ENCODE measurements at regions not wholly inside any gene's neighbourhood (a gene's known extent, or its start where the extent isn't known, plus 50 kb on each side); places are given as distances from the start of the nearest gene placed in this dataset.

DNA sequence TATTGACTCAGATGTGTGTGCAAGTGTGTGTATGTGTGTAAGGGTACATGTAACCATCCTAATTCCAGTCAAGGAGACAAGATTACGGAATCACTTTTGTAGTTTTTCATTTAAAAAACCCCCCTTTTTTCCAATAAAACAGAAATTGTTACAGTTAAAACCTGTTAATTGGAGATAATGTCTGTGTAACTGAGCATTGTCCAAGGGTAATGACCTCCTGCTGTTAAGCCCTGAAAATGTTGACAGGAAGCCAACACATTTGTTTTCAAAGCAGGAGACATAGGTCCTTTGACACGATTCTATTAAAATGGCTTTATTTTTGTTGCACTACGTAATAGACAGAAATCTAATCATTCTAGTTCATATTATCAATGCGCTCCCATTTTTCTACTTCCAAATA, 457.3 kb upstream of the ARRDC3 start:
- ChIA-PET POLR2A (interaction anchor here (0.6 kb wide), 1 partner anchor 1736 kb away, joined by 3 read pairs; no protein-coding TSS in a partner anchor), CTCF (no interaction called here)
- TF ChIP-seq, protein P1, sequence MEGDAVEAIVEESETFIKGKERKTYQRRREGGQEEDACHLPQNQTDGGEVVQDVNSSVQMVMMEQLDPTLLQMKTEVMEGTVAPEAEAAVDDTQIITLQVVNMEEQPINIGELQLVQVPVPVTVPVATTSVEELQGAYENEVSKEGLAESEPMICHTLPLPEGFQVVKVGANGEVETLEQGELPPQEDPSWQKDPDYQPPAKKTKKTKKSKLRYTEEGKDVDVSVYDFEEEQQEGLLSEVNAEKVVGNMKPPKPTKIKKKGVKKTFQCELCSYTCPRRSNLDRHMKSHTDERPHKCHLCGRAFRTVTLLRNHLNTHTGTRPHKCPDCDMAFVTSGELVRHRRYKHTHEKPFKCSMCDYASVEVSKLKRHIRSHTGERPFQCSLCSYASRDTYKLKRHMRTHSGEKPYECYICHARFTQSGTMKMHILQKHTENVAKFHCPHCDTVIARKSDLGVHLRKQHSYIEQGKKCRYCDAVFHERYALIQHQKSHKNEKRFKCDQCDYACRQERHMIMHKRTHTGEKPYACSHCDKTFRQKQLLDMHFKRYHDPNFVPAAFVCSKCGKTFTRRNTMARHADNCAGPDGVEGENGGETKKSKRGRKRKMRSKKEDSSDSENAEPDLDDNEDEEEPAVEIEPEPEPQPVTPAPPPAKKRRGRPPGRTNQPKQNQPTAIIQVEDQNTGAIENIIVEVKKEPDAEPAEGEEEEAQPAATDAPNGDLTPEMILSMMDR (IDR thresholded peaks at IDR 0.05; ENCODE audit: insufficient read depth, low read depth, low read length) = no peak
- Histone ChIP-seq H3K27me3 (ENCODE audit: control insufficient read depth, insufficient read depth, low read length) (no peaks in the 10 kb centered on the region), H3K4me3 (ENCODE audit: low read depth, low read length) (no peak overlapping the region), H3K36me3 (ENCODE audit: control insufficient read depth, insufficient read depth, low read length) (no peaks in the 10 kb centered on the region)
- DNase-seq (ENCODE audit: low read depth) = no peak

DNA sequence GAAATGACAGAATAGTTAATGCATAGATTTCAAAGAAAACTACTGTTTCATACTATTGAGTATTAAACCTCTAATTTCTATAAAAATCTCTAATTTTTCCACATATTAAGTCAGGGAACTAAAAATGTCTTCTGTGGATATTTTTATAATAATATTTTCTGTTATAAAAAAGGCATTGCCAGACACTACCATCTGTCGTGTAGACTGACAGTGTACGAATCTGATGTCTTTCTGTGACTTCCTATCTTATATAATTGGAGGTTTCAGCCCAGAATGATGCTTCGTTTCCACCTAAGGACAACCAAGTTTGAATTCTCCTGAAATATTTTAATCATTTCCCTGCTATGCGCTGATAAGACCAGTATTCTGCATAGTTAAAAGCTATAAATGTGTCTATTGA, 456.6 kb upstream of the ARRDC3 start:
- TF ChIP-seq, protein P1 (IDR thresholded peaks at IDR 0.05; ENCODE audit: insufficient read depth, low read depth, low read length) = no peak
- no peaks in the 10 kb centered on the region for H3K27me3 ChIP-seq (ENCODE audit: control insufficient read depth, insufficient read depth, low read length)
- no peaks in the 10 kb centered on the region for H3K36me3 ChIP-seq (ENCODE audit: control insufficient read depth, insufficient read depth, low read length)
- ChIA-PET CTCF (no interaction called here), POLR2A (interaction anchor here (0.6 kb wide), 1 partner anchor 1736 kb away, joined by 3 read pairs; no protein-coding TSS in a partner anchor)
- H3K4me3 ChIP-seq (ENCODE audit: low read depth, low read length) = no peak overlapping the region
- DNase-seq (ENCODE audit: low read depth) = no peak

DNA sequence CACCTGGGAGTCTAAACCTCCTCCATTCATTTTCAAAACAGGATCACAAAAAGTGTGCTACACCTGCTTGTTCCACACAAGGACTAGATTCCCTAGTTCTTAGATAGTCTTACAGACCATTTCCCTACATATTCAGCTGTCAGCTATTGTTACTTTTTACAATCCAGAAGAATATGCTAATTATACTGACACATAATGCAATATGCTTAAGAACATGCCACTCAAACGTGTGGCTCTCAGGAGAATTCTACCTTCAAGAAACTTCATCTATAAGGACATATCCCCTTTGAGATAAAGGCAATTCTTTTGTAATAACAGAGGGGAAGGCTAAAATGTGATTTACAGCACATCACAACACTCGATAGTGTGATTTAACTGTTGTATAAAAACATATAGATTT, 456.1 kb upstream of the ARRDC3 start:
- no peaks in the 10 kb centered on the region for H3K36me3 ChIP-seq (ENCODE audit: control insufficient read depth, insufficient read depth, low read length)
- ChIA-PET CTCF (no interaction called here), POLR2A (no interaction called here)
- TF ChIP-seq, protein P1 (IDR thresholded peaks at IDR 0.05; ENCODE audit: insufficient read depth, low read depth, low read length) = no peak
- no peak overlapping the region for H3K4me3 ChIP-seq (ENCODE audit: low read depth, low read length)
- H3K27me3 ChIP-seq (ENCODE audit: control insufficient read depth, insufficient read depth, low read length) = no peaks in the 10 kb centered on the region
- no peak for DNase-seq (ENCODE audit: low read depth)

GRCh38 chr5:91830361-91830953, 447.3 kb upstream of the ARRDC3 start:
- H3K27me3 ChIP-seq (ENCODE audit: control insufficient read depth, insufficient read depth, low read length) = no peaks in the 10 kb centered on the region
- ChIA-PET POLR2A (no interaction called here), CTCF (no interaction called here)
- TF ChIP-seq, protein P1 (IDR thresholded peaks at IDR 0.05; ENCODE audit: insufficient read depth, low read depth, low read length) = no peak
- no peaks in the 10 kb centered on the region for H3K36me3 ChIP-seq (ENCODE audit: control insufficient read depth, insufficient read depth, low read length)
- no peak for DNase-seq (ENCODE audit: low read depth)
- H3K4me3 ChIP-seq (ENCODE audit: low read depth, low read length) = no peak overlapping the region

DNA sequence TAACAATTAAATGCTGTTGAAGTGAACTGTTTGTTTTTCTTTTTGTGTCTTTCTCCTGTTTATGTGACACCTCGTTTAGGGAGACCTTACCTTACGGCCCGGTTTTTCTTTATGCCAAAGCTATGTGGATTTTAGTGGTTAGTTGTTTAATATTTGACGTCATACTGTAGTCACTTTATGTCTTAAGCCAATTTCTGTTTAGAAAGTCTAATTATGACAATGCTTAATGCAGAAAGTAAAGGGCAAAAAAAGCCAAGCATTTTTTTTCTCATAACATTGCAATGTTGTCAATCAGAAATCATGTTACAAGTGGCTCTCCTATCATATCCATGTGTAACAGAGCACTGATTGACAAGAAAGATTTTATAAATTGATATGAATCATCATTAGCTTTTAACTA, 442.5 kb upstream of the ARRDC3 start:
- ChIA-PET POLR2A (no interaction called here), CTCF (no interaction called here)
- no peaks in the 10 kb centered on the region for H3K27me3 ChIP-seq (ENCODE audit: control insufficient read depth, insufficient read depth, low read length)
- TF ChIP-seq, protein P1 (IDR thresholded peaks at IDR 0.05; ENCODE audit: insufficient read depth, low read depth, low read length) = no peak
- no peak overlapping the region for H3K4me3 ChIP-seq (ENCODE audit: low read depth, low read length)
- DNase-seq (ENCODE audit: low read depth) = no peak
- H3K36me3 ChIP-seq (ENCODE audit: control insufficient read depth, insufficient read depth, low read length) = no peaks in the 10 kb centered on the region
